NCI-H1417 treated with DMSO at 0.1 percent for 48 hours (cell line): ENCODE measurements at regions not wholly inside any gene's neighbourhood (a gene's known extent, or its start where the extent isn't known, plus 50 kb on each side); places are given as distances from the start of the nearest gene placed in this dataset.

Experiments used
- DNase-seq: peaks from one replicate; lab custom pipeline; 2025; lab: John Stamatoyannopoulos, UW

DNA sequence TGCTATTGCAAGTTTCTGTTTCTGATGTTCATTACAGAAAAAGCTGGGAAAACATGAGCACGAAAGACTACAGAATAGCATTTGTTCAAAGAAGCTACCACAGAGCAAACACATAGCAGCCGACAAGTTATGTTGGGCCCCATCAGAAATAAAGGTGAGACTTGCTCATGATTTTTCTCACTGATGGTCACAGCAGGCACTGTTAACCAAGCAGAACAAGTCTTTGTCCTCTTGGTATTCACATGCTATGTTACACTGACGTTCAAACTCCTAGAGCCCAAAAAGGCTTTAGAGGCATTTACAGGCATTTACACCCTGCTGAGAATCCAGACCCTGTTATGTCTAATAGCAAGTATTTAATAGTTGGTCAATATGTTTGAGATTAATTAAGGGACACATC lies 235.0 kb upstream of the HNMT start:
- DNase-seq = no peak

DNA sequence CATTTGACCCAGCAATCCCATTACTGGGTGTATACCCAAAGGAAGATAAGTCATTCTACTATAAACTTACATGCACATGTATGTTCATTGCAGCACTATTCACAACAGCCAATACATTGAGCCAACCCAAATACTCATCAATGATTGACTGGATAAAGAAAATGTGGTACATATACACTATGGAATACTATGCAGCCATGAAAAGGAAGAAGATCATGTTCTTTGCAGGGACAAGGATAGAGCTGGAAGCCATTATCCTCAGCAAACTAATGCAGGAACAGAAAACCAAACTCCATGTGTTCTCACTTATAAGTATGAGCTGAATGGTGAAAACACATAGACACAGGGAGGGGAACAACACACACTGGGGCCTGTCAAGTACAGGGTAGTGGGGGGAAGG lies 226.7 kb upstream of the HNMT start:
- DNase-seq = no peak

DNA sequence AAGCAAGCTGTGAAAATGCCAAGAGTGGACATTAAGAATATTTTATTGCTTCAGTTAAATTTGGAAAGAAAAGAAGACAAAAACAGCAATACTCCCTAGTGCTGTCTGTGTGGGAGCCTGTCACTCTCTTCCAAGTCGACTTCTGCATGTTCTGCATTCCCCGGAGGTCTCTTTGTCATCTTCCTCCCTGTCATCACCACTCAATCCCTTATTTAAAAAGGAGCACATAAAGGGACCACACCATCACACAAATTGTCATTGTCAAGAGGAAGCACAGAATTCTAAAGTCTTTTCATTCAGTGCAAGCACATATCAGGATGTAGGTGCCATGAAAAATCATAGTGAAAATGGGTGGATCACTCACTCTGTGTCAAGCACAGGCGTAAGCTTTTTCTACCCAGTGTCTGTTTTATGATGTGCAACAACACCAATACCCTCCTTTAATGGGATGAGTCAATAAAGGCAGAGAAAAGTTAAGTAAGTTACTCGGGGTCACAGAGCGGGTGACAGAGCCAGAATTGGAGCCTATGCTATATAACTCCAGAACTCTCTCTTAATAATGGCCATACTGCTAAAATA lies 222.4 kb upstream of the HNMT start:
- no peak for DNase-seq

DNA sequence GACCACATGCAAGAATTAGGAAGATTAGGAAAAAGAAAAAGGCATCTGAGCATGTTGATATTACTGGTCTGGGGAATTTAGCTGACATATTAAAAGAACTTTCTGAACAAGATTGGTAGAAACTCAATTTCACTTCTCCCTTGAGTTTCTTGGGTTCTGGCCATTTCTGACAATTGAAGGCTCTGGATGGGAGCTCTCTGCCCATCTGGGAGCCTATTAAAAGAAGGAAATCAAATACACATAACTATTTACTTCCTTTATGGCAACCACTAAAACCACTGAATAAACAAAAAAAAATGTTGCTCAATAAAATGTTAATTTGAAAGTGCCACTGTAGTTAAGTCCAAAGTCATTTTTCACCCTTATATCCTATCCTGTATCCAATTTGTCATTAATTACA lies 216.8 kb upstream of the HNMT start:
- no peak for DNase-seq

DNA sequence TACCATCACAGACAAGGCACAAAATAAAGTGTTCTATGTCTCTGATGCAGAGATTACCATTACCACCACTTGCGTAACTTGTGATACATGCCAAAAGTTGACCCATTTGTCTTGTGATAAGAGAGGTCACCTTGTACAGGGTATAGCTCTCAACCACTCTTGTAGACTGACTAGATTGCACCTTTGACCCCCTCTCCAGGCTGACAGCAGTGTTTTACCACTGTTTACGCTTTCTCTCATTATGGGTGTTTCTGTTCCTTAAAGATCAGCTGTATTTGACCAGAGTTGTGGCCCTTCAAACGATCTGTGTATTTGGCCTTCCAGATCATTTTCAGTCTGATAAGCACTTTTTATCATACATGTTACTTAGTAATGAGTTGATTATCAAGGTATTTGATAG lies 215.7 kb upstream of the HNMT start:
- no peak for DNase-seq

DNA sequence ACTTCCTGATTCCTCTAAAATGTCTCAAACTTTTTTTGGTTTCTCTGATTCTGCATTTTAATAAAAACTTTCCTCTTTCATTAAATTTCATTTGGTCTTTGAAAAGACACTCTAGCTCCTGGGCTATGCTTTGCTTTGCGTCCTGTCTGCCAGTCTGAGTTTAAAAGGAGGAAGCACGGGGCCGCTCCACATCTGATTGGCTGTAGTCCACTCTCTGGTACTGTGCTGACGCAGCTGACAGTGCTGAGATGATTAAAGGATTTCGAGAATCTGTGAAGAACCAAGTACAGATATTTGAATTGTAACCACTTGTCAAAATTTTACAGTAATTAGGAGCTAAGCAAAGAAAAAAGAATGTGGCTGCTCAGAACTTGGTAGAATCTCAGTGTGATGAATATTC lies 199.6 kb upstream of the HNMT start:
- no peak for DNase-seq

DNA sequence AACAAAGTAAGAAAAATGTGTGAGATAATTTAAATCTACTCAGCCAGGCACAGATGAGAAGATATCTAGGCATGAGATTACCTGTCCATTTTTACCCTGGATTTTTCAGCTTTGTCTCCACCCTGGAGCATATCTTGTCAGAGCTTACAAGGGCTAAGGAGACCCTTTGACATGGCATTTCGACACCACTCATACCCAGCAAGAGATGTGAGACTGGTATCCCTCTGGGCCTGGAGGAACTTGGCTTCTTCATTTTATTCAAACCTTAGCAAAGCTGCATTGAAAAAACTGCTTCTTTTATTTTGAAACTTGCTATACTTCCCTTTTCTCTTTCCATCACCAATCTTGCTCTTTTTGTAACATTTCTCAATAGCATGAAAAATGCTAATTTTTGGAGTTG lies 194.9 kb upstream of the HNMT start:
- no peak for DNase-seq

DNA sequence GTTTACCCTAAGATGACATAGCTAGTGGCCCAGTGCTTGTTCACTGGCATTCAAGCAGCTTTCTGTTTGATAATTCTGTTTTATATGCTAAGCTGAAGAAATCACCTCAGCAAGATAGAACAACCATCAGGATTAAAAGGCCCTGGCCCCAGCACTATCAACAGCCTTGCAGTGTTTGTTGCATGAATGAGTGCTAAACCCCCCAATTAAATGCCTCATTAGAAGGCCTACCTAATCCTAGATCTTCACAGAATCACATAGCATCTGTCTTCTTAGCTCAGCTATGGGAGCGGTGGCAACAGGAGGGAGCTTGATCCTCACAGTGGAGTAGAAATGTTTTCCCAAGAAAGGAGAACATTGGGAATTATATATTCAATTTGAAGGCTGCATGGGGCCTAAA lies 194.1 kb upstream of the HNMT start:
- no peak for DNase-seq

DNA sequence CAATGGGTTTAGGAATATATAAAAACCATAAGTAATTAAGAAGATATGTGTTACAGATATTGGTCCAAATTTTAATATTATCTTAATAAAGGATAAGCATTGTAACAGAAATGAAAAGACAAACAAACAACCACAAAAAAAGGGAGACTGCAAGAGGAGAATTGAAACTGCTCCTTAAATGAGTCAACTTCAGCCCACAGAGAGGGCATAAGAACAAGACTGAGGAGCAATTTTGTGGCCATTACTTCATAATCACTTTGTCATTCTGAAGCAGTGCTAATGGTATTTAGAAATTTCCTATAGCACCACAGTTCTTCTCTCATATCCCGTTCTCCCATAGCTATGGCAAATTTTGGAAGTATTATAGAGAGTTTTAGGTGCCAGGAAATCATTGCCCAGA lies 193.2 kb upstream of the HNMT start:
- no peak for DNase-seq

DNA sequence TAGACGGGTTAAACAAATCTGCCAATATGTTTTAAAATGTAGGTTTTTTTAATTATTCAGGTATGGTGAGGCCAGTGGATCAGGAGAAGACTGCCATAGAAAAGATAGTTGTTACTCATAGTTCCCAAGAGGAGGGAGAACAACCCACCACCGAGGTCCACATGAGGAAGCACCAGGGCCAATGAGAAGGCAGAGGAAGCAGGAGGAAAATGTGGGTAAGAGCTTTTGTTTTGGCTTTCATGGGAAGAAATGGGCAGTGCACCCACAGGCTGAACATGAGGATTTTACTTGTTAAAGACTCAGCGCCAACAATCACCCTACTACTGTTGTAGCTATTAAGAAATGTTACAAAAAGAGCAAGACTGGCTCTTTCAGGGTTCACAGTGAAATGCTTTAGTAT lies 191.8 kb upstream of the HNMT start:
- no peak for DNase-seq

DNA sequence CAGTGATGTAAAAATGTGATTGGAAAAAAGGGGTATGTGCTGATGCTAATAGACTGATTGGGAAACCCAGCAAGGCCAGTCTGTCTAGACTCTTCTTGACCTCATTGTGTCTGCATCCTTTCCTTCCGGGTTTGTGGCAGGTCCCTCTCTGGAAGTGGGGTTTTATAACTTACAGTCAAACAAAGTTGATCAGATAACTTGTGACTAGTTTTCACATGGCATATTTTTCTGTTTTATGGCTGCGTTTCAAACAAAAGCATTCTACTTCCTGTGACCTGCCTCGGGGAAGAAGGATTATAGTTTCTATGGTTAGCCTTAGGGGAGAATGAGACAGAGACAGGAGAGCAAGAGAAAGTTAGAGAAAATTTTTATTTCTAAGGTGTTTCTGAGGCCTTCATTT lies 188.7 kb upstream of the HNMT start:
- DNase-seq = no peak

DNA sequence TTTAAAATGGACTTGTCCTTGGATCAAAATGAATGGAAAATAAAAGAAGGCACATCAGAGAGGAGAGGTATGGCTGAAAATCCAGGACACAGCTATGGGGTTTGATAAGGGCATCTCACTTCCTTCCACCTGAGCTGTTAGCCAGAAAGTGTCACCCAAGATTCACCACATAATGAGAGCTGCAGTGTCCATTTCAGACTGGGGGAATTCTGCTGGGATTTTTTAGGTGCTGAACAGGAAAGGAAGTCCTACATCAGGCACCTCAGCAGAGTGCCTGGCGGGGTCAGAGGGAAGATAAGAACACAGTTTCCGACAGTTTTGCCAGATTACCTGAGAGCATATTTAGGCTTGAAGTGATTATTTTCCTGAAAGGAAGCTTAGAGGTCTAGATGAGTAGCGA lies 187.6 kb upstream of the HNMT start:
- DNase-seq = no peak

DNA sequence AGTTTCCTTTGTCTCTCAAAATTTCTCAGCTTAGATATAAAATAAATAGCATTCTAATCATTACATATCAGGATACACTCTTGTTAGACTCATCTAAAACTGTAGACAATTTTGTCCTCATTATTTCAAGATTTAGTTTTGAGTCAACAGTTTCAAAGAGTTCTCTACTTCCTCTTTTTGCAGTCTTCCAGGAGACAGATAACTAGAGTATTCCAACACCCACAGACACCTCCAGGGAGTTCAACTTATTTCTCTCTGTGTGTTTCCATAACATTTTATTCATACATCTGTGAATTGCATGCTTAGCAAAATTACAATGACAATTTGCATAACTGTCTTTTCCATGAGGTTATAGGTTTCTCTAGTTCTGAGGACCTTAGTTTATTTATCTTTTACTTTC lies 166.6 kb upstream of the HNMT start:
- DNase-seq = no peak

DNA sequence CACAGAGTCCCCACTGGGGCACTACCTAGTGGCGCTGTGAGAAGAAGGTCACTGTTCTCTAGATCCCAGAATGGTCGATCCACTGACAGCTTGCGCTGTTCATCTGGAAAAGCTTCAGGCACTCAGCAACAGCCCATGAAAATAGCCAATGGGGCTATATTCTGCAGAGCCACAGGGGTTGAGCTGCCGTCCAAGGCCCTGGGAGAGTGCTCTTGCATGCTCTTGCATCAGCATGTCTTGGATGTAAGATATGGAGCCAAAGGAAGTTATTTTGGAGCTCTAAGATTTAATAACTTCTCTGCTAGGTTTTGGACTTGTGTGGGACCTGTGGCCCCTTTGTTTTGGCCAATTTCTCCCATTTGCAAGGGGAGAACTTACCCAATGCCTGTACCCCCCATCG lies 164.7 kb upstream of the HNMT start:
- no peak for DNase-seq

DNA sequence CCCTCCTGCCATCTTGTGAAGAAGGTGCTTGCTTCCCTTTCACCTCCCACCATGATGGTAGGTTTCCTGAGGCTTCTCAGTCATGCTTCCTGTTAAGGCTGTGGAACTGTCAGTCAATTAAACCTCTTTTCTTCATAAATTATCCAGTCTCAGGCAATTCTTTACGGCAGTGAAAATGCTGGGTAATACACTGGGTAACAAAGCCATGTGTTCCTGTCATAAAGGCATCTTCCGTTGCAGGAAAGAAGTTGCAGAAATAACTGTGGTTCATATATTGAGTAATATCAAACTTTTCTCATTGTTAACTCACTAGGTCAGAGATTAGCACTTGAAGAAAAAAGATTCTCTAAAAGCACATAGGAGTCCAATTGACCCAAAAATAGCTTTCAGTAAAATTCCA lies 163.9 kb upstream of the HNMT start:
- DNase-seq = no peak

DNA sequence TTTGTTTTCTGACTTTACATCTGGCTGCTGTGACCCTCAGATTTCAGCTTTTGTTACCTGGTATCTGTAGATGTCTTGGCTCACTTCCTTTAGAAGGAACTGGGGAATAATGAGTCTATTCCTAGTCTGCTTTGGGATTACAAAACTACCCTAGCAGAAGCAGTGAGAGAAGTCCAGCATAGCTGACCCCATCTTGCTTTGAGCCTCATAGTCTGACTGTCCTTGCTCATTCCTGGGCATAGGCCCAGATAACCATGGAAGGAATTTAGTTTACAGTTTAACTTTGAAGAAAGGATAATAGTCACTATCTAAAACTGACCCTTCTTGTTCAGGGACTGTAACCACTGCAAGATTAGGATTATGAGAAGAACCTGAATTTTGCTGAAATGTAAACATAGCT lies 163.0 kb upstream of the HNMT start:
- DNase-seq = no peak

DNA sequence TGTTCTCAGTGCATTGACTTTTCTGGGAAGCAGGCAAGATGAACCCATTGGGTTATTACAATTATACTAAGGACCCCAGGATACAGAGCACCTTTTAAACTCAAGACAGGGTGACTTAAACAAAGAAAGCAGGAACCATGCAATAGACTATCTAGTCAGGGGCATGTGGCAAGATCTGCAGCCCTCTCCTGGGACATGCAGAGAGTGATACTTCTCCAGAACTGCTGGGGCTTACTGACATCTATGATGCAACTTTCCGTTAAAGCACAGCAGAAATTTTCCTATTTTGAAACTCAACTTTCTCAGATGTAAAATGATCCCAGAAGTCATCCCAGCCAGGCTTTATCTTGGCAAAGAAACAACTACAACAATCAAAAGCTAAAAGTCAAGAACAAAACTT lies 162.2 kb upstream of the HNMT start:
- no peak for DNase-seq

DNA sequence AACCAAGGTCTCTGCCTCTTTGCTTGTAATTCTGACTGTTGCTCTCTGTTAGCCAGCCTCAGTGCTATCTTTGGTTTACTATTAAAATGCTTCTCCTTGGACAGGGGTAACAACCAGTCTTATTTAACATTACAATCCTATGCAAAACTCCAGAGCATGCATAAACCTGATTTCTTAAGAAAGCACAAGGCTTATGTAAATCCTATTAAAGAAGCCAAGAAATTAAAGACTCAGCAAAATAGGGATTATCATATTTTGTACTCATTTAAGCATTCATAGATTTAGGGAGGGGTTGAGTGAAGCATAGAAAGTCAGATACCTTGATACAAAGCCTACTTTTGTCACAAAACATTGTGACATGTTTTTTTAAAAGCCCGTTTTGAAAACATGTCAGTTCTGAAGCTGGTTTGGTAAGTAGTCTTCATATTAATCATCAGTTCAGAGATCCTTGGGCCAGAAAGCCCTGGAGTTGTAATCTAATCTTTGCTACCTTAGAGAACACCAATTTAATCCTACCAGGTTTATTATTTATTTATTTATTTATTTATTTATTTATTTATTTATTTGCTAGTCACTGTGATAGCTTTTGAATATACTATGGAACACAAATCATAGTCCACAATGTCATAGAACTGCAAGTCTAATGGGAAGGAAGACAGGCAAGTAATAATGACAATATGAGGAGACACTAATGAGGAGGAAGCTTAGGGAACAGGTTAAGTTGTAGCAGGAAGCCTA lies 158.0 kb upstream of the HNMT start:
- DNase-seq = no peak

DNA sequence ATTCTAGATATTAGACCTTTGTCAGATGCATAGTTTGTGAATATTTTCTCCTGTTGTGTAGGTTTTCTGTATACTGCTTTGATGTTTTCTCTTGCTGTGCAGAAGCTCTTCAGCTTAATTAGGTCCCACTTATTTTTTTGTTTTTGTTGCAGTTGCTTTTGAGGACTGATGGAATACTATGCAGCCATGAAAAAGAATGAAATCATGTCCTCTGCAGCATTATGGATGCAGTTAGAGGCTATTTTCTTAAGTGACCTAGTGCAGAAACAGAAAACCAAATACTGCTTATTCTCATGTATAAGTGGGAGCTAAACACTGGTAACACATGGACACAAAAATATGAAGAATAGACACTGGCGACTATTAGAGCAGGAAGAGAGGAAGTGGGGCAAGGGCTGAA lies 155.0 kb upstream of the HNMT start:
- no peak for DNase-seq

DNA sequence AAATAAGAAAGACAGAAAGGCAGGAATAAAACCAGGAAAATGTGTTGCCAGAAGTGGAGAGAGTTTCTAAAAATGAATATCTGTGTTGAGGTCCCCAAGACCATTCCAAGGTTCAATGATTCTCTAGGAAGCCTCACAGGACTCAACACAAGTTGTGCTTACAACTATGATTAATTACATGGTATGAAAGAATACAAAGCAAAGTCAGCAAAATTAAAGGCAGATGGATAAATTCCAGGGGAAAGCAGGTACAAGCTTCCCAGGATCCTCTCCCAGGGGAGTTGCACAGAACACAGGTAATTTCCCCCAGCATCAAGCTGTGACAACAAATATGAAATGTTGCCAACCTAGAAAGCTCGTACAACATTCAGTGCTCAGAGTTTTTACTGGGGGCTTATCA lies 154.4 kb upstream of the HNMT start:
- no peak for DNase-seq

DNA sequence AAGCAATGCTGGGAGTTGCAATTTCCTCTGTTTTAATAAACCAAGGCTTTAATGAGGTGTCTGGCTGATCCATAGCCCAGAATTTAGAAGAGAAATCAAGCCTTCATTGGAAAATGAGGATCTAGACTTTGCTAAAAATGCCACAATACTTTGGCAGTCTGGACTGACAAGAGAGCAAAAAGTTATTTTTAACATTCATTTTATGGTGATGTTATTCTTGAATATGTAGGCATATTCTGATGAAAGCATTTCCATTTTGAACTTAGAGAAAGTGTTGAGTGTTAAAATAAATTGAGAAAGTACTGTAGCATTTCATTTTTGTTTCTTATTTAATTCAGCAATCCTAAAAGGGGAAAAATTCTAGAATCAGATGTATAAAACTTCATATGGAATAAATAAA lies 151.8 kb upstream of the HNMT start:
- DNase-seq = no peak

DNA sequence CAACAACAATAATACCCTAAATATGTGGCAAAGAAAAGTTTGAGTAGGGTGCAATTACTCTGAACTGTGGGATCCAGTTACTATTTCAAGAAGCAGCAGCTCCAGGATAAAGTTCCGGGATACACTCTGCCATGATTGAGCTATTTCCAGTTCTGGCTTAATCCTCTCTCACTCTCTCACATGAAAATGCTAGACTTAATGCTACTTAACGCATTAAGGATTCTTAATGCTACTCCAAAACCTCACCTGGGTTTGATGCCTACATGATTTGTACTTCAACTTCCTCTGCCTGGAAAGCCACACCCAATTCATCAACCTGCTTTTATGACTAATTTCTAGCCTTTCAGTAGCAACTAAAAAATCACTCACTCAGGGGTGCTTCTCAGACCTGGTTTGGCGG lies 151.1 kb upstream of the HNMT start:
- DNase-seq = no peak

DNA sequence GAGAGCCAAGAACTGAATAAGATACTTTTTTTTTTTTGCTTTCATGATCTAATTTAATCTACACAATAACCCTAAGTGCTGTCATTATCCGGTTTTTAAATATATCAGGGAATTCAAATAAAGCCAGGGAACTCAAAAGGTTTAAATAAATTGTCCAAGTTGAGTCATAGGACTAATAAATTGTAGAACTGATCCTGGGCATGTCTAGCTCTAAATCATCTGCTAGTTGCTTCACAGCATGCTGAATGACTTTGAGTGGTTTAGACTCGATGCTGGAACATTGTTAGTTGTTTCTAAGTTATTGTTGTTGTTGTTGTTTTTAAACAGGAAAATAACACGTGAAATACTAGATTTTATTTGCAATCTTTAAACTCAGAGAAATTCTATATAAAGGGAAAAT lies 147.2 kb upstream of the HNMT start:
- DNase-seq = no peak

DNA sequence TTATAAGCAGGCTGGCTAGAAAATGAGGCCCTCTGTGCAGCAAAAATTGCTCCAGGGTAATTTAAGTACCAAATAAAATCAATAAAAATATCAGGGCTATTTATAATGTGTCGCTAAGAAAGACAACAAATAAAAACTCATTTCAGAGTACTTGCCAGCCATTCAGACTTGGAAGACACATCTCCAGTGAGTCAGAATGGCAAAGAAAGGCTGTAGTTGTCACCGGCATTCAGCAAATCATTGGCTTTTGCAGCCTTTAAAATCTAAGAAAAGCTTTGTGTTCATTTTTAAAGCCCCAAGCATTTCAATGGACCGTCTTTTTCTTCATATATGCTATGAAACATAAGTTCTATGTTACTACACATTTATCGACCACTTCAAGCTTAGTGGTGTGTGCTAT lies 141.1 kb upstream of the HNMT start:
- no peak for DNase-seq
